IPS DF 6.9 (cell line): ENCODE measurements at regions not wholly inside any gene's neighbourhood (a gene's known extent, or its start where the extent isn't known, plus 50 kb on each side); places are given as distances from the start of the nearest gene placed in this dataset.

Source experiments
- DNase-seq: peaks from one replicate; pipeline ENCODE4 v3.0.0-alpha.2; 2013; ENCODE audit warnings: low read depth, low spot score
- H3K27ac ChIP-seq: one replicate; pipeline ENCODE4 v1.5.1; 2013; ENCODE audit warnings: low read length, control low read depth
- H3K27me3 ChIP-seq: 2 replicates; pipeline ENCODE4 v1.6.1; 2013; ENCODE audit warnings: mild to moderate bottlenecking, low read length; ENCODE audit not compliant: control insufficient read depth, insufficient read depth
- H3K36me3 ChIP-seq: 2 replicates; pipeline ENCODE4 v1.6.1; 2013; ENCODE audit warnings: low read length; ENCODE audit not compliant: control insufficient read depth, insufficient read depth
- H3K4me1 ChIP-seq: 2 replicates; pipeline ENCODE4 v1.6.1; 2013; ENCODE audit warnings: low read length; ENCODE audit not compliant: control insufficient read depth, insufficient read depth
- H3K4me3 ChIP-seq: 2 replicates; pipeline ENCODE4 v1.5.1; 2013; ENCODE audit warnings: mild to moderate bottlenecking, low read length
- H3K9me3 ChIP-seq: 2 replicates; pipeline ENCODE4 v1.6.1; 2013; ENCODE audit warnings: low read length, inconsistent platforms; ENCODE audit not compliant: control insufficient read depth, insufficient read depth
- WGBS: extraction: QIAGEN DNeasy Blood & Tissue Kit; methylation state at CpG from one replicate; pipeline ENCODE4 v1.1.7; 2013; ENCODE audit warnings: mixed read lengths, missing lambda C conversion rate; ENCODE audit not compliant: insufficient read length, insufficient coverage; 5-methylcytosine and 5-hydroxymethylcytosine counted together

DNA sequence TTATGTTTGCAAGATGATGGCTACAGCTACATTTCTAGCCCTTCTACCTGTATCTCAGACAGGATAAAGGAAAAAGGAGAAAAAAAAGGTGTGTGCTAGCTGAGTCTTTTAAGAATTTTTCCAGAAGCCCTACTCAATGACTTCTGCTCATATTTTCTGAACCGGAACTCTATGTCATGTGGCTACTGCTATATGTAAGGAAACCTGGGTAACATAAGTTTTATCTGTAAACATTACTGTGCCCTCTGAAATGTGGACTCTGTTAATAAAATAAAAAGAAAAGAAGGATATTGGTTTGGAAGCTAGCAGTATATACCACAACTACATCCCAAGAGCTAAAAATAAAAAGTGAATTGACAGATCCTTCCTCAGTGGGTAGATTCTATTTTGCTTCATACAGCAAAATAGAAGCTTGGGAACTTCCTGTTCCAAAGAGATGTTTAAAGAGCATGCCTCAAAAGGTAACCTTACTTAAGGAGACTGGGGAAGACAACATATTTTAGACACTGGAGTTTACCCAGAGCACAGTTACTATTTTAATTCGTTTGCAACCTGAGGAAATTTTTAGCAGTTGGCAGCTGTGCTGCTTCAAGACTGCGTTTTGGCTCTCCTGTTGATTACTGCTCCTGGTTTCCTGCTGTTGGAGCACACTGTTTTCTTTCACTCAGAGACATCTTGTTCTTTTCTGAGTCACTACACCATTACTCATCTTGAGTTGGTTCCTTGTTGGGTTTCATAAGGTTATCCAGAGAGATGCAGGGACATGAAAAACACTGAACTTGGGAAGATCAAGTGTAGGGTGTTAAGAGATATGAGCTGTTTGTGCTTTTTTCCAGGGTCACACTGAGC is 280.7 kb downstream of the NFKBIZ start:
- no peak for DNase-seq
- WGBS: no CpG with 5 or more reads among the region's 3 CpGs
- Histone ChIP-seq H3K9me3 (no peaks in the 10 kb centered on the region), H3K36me3 (no peaks in the 10 kb centered on the region), H3K4me1 (no peaks in the 10 kb centered on the region), H3K4me3 (no peak overlapping the region), H3K27me3 (no peaks in the 10 kb centered on the region), H3K27ac (no peak overlapping the region)

DNA sequence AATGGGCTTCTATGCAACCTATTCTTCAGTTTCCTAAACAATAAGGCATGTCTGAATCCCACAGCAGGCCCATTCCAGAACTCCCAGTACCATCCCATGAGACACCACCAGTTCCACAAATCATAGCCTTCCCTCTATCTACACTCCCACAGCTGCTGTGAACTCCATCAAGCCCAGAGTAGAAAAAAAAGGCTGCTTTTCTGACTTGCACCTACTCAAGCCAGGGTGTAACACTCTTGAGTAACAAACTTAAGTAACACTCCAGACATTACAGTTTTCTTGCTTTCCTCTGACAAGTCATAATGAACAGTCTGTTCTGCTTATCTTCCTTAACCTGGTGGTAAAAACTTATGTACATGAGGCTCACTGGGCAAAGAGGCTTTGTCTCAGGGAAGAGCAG is 283.1 kb downstream of the NFKBIZ start:
- H3K4me3 ChIP-seq: no peak overlapping the region
- H3K36me3 ChIP-seq: no peaks in the 10 kb centered on the region
- H3K4me1 ChIP-seq: no peaks in the 10 kb centered on the region
- no peak overlapping the region for H3K27ac ChIP-seq
- no peak for DNase-seq
- H3K9me3 ChIP-seq: no peaks in the 10 kb centered on the region
- H3K27me3 ChIP-seq: no peaks in the 10 kb centered on the region

DNA sequence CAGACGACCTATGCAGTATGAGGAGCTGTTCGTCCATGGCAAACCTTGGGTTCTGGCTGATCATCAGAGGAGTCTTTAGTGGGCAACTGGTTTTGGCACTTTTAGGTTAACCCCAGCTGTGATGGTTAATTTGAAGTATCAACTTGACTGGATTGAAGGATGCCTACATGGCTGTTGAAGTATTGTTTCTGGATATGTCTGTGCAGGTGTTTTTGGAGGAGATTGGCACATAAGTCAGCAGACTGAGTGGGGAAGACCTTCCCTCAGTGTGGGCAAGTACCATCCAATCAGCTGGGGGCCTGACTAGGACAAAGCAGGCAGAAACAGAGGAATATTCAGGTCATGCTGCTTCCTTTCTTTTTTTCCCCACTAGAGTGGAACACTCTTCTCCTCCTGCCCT is 284.1 kb downstream of the NFKBIZ start:
- H3K36me3 ChIP-seq: no peaks in the 10 kb centered on the region
- no peak overlapping the region for H3K4me3 ChIP-seq
- H3K27me3 ChIP-seq: no peaks in the 10 kb centered on the region
- H3K4me1 ChIP-seq: no peaks in the 10 kb centered on the region
- no peaks in the 10 kb centered on the region for H3K9me3 ChIP-seq
- H3K27ac ChIP-seq: no peak overlapping the region
- WGBS: no CpG with 5 or more reads among the region's 2 CpGs
- no peak for DNase-seq

DNA sequence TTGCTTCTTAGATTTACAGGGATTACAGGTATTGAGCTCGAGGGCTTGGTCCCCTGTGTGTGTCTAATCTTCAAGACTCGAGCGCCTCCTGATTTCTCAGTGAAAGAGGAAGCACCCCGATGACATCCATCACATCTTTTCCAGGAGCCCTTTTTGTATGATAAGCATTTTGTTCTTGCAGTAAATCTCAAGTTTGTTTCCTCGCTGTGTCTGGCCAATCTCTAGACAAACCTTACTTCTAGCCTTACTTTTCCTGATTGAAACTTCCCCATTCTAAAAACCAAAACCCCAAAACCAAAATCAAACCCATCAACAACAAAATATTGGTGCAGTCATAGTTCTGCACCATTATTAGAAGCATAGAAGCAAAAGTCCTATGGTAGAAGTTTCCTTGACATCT is 286.0 kb downstream of the NFKBIZ start:
- no CpG with 5 or more reads among the region's 5 CpGs for WGBS

DNA sequence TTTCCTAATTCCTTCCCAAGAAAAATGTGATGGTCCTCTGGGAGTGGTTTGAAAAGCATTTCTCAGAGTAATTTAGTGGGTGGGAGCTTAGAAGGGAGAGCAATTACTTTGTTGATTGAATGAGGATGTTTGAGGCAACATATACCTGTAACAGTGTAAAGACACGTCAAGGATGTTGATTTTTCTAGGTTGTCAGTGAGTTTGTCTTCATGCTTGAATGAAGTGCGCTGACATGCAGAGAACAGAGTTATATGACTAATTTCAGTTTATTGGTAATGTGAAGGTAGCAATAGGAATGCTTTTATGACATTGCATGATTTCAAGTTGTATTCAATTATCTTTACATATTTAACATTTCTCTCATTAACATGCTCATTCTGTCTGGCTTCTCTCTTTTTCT is 286.9 kb downstream of the NFKBIZ start:
- H3K4me1 ChIP-seq: no peaks in the 10 kb centered on the region
- DNase-seq: no peak
- H3K9me3 ChIP-seq: no peaks in the 10 kb centered on the region
- WGBS: no CpG with 5 or more reads among the region's 2 CpGs
- H3K27ac ChIP-seq: no peak overlapping the region
- H3K4me3 ChIP-seq: no peak overlapping the region
- H3K27me3 ChIP-seq: no peaks in the 10 kb centered on the region
- no peaks in the 10 kb centered on the region for H3K36me3 ChIP-seq

More for the DNA sequence above, 286.0 kb downstream of the NFKBIZ start:
- Histone ChIP-seq H3K9me3 (no peaks in the 10 kb centered on the region), H3K27me3 (no peaks in the 10 kb centered on the region), H3K4me3 (no peak overlapping the region), H3K27ac (no peak overlapping the region), H3K36me3 (no peaks in the 10 kb centered on the region), H3K4me1 (no peaks in the 10 kb centered on the region)
- DNase-seq: no peak

DNA sequence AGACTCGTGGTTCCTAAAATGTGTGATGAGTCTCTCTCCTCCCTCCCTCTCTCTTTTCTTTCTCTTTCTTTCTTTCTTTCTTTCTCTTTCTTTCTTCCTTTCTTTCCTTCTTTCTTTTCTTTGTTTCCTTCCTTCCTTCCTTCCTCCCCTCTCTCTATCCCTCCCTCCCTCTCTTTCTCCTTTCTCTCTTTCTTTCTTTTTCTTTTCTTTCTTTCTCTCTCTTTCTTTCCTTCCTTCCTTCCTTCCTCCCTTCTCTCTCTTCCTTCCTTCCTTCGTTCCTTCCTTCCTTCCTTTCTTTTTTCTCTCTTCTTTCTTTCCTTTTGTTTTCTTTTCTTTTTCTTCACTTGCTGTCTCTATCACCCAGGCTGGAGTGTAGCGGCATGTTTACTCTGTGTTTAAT is 290.8 kb downstream of the NFKBIZ start:
- no peaks in the 10 kb centered on the region for H3K9me3 ChIP-seq
- no peak for DNase-seq
- no peak overlapping the region for H3K4me3 ChIP-seq
- H3K27me3 ChIP-seq: no peaks in the 10 kb centered on the region
- no peaks in the 10 kb centered on the region for H3K4me1 ChIP-seq
- no peak overlapping the region for H3K27ac ChIP-seq
- no peaks in the 10 kb centered on the region for H3K36me3 ChIP-seq
- WGBS: no CpG with 5 or more reads among the region's 3 CpGs

DNA sequence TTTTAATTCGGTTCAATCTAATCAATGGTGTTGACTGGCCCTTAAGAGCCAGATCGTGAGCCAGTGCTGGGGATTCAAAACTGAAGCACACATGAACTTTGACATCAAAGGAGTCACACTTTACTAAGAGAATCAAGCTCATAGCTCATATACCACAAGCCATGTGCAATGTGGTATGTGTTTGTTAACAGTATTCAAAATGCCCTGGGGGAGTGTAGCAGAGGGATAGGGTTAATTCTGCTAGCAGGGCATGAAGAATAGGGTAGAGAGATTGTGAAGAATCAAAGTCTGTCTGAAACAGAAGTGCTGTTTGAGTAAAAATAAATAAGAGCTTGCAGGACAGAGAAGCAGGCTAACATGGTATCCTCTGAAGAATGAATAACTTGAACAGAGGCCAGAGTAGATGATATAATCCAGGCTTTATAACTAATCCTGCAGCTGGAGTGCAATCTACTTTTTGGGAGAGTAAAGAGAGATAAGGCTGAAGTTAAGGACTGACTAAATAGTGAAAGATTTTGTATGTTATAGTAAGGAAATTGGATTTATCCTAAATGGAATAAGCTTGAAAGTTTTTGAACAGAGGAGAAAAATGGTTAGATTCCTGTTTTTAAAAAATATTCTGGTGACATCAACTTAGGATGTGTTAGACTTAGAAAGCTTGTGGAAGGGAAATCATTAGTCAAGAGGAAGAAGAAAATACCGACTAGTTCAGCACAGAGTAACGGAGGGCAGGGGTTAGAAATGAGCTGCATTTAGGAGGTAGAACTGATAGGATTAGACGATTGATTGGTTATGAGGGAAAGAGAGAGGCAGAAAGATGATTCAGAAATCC is 292.0 kb downstream of the NFKBIZ start:
- no peaks in the 10 kb centered on the region for H3K4me1 ChIP-seq
- H3K27ac ChIP-seq: no peak overlapping the region
- H3K9me3 ChIP-seq: no peaks in the 10 kb centered on the region
- WGBS: 100% methylated on average over 1 of the region's 5 CpGs
- H3K36me3 ChIP-seq: no peaks in the 10 kb centered on the region
- H3K27me3 ChIP-seq: no peaks in the 10 kb centered on the region
- no peak overlapping the region for H3K4me3 ChIP-seq
- DNase-seq: no peak

DNA sequence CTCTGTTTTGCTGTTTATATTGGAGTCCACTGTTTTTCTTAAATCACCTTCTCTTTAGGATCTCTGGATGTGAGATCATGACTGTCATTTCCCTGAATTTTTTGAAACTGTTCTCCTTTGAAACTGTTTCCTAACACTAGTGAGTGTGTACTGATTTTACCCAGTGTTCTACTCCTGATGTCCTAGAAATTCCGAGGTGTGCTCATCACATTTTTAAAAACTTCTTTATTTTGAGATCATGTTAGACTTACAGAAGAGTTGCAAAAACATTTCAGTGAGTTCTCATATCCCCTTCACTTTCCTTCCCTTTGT is 292.6 kb downstream of the NFKBIZ start:
- no CpG with 5 or more reads among the region's 1 CpG for WGBS
- Histone ChIP-seq H3K9me3 (no peaks in the 10 kb centered on the region), H3K4me1 (no peaks in the 10 kb centered on the region), H3K36me3 (no peaks in the 10 kb centered on the region), H3K27me3 (no peaks in the 10 kb centered on the region), H3K4me3 (no peak overlapping the region), H3K27ac (no peak overlapping the region)
- no peak for DNase-seq

DNA sequence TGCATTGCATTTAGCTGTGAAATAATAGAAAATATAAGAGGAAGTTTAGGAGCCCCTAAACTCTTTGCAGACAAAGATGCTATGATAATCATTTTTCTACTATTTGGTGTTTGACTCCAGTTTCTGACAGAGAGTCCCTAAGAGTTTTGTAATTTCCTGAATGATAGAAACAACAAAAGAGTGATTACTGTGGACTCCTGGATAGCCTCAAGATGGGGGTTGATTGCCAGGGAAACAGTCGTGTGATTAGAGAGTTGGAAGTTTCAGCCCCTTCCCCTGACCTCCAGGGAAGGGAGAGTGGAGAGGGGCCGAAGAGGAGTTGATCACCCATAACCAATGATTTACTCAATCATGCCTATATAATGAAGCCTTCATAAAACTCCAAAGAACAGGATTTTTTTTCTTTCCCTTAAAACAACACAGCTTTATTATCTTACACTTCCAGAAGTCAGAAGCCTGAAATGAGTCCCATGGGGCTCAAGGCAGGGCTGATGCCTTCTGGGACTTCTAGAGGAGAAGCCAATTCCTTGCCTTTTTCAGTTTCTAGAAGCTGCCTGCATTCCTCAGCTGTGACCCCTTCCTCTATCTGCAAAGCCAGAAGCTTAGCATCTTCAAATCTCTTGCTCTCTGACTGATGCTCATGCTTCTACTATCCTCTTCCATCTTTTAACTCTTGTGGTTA is 292.3 kb upstream of the ZPLD1 start:
- Histone ChIP-seq H3K36me3 (no peaks in the 10 kb centered on the region), H3K27ac (no peak overlapping the region), H3K27me3 (no peaks in the 10 kb centered on the region), H3K4me1 (no peaks in the 10 kb centered on the region), H3K4me3 (no peak overlapping the region), H3K9me3 (no peaks in the 10 kb centered on the region)
- no peak for DNase-seq
- WGBS: no CpG with 5 or more reads among the region's 2 CpGs

DNA sequence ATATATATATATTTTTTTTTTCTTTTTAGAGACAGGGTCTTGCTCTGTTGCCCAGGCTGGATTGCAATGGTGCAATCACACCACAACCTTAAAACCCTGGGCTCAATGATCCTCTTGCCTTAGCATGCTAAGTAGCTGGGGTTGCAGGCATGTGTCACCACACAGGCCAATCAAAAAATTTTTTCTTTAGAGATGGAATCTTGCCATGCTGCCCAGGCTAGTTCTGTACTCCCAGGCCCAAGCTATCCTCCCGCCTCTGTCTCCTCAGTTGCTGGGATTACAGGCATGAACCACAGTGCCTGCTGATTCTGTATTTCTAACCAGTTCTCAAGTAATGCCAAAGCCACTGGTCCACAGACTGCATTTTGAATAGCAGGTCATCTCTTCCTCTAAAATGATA is 291.3 kb upstream of the ZPLD1 start:
- Histone ChIP-seq H3K27me3 (no peaks in the 10 kb centered on the region), H3K9me3 (no peaks in the 10 kb centered on the region), H3K4me1 (no peaks in the 10 kb centered on the region), H3K4me3 (no peak overlapping the region), H3K36me3 (no peaks in the 10 kb centered on the region), H3K27ac (no peak overlapping the region)
- DNase-seq: no peak
- no CpG with 5 or more reads among the region's 1 CpG for WGBS
